ENCODE measurements at regions not wholly inside any gene's neighbourhood (a gene's known extent, or its start where the extent isn't known, plus 50 kb on each side); places are given as distances from the start of the nearest gene placed in this dataset.

GRCh38 chr13:75024602-75025001 lies 457.4 kb downstream of the TBC1D4 start:
- TF ChIP-seq CTCF (IDR thresholded peaks at IDR 0.05; ENCODE audit: control extremely low read depth in 1 of 3, insufficient read depth in 1 of 3, low read depth in 1 of 3, low read length in 3 of 3) (no peak), POLR2AphosphoS5 (IDR thresholded peaks at IDR 0.05; ENCODE audit: low read depth, low read length) (no peak), EP300 (IDR thresholded peaks at IDR 0.05; ENCODE audit: borderline replicate concordance in 1 of 2, low read depth in 2 of 2, low read length in 2 of 2) (no peak), RFX5 (IDR thresholded peaks at IDR 0.05; ENCODE audit: borderline replicate concordance, low read depth, low read length) (no peak)
